Type B pancreatic cell (in vitro differentiated cells): ENCODE measurements at regions not wholly inside any gene's neighbourhood (a gene's known extent, or its start where the extent isn't known, plus 50 kb on each side); places are given as distances from the start of the nearest gene placed in this dataset.

ENCODE experiments used
- DNase-seq: peaks from one replicate; pipeline ENCODE4 v3.0.0; 2021; ENCODE audit warnings: mixed read lengths; ENCODE audit not compliant: unreplicated experiment; ENCODE audit errors: extremely low spot score
- H3K27ac Mint-ChIP-seq: 2 replicates; pipeline ENCODE4 v1.8.0; 2021; ENCODE audit warnings: mild to moderate bottlenecking, mixed read lengths
- H3K27me3 Mint-ChIP-seq: 2 replicates; pipeline ENCODE4 v1.8.0; 2021; ENCODE audit warnings: mixed read lengths
- H3K36me3 Mint-ChIP-seq: 2 replicates; pipeline ENCODE4 v1.8.0; 2021; ENCODE audit warnings: mixed read lengths
- H3K4me1 Mint-ChIP-seq: one replicate; pipeline ENCODE4 v1.8.0; 2021; ENCODE audit warnings: mixed read lengths; ENCODE audit not compliant: unreplicated experiment
- H3K4me3 Mint-ChIP-seq: 2 replicates; pipeline ENCODE4 v1.8.0; 2021; ENCODE audit warnings: mild to moderate bottlenecking, mixed read lengths
- H3K9me3 Mint-ChIP-seq: 2 replicates; pipeline ENCODE4 v1.8.0; 2021; ENCODE audit warnings: mixed read lengths
- TF ChIP-seq, protein P1 (sequence below): fragments of 200-600 bp; sonication (generic); conservative IDR thresholded peaks from 2 replicates; pipeline ENCODE4 v1.5.0; 2021; ENCODE audit warnings: antibody characterized with exemption, mild to moderate bottlenecking

DNA sequence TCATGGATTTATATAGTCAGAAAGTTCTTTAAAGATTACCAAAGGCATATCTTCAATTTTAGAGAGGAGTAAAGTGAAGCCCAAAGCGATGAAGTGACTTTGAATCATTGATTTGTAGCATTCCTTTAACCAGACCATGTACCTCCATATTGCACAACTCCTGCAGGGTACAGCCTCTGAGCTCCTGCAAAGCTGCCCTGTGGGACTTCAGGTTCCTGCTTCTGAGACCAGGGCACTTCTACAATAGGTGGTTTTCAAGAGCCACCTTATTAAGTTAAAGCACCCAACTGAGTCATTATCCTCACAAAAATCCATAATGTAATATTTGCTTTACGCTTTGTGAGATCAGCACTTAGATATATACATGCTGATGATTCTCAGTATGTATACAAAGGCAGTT, 270.7 kb upstream of the RGS17 start:
- Mint-ChIP-seq H3K27ac (no peak overlapping the region), H3K4me1 (peaks cover 8% of the 10 kb centered on the region), H3K36me3 (no peaks in the 10 kb centered on the region), H3K9me3 (no peaks in the 10 kb centered on the region), H3K27me3 (no peaks in the 10 kb centered on the region), H3K4me3 (no peak overlapping the region)
- DNase-seq, result no peak
- TF ChIP-seq, protein P1, sequence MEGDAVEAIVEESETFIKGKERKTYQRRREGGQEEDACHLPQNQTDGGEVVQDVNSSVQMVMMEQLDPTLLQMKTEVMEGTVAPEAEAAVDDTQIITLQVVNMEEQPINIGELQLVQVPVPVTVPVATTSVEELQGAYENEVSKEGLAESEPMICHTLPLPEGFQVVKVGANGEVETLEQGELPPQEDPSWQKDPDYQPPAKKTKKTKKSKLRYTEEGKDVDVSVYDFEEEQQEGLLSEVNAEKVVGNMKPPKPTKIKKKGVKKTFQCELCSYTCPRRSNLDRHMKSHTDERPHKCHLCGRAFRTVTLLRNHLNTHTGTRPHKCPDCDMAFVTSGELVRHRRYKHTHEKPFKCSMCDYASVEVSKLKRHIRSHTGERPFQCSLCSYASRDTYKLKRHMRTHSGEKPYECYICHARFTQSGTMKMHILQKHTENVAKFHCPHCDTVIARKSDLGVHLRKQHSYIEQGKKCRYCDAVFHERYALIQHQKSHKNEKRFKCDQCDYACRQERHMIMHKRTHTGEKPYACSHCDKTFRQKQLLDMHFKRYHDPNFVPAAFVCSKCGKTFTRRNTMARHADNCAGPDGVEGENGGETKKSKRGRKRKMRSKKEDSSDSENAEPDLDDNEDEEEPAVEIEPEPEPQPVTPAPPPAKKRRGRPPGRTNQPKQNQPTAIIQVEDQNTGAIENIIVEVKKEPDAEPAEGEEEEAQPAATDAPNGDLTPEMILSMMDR, result no peak

DNA sequence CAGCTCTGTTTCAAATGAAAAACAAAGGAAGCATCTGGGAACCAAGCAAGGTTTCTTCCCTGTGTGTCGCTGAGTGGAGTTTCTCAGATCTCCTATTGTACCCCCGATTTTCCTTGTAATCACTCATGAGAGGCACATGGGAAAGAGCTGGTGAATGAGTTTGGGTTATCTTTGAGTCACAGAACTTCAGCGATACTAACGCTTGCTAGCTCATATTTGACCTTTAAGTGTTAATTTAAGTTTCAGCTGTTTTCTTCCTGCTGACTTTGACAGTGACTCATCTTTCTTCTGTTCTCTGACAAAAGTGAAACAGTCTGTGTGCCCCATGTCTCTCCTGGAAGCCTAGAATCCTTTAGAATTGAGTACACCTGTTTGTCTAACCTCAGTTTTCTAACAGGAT, 261.1 kb upstream of the RGS17 start:
- H3K27me3 Mint-ChIP-seq, result no peaks in the 10 kb centered on the region
- no peak for DNase-seq
- H3K9me3 Mint-ChIP-seq, result no peaks in the 10 kb centered on the region
- no peaks in the 10 kb centered on the region for H3K36me3 Mint-ChIP-seq
- TF ChIP-seq, protein P1, result no peak
- no peak overlapping the region for H3K4me3 Mint-ChIP-seq
- H3K27ac Mint-ChIP-seq, result no peak overlapping the region
- no peaks in the 10 kb centered on the region for H3K4me1 Mint-ChIP-seq

DNA sequence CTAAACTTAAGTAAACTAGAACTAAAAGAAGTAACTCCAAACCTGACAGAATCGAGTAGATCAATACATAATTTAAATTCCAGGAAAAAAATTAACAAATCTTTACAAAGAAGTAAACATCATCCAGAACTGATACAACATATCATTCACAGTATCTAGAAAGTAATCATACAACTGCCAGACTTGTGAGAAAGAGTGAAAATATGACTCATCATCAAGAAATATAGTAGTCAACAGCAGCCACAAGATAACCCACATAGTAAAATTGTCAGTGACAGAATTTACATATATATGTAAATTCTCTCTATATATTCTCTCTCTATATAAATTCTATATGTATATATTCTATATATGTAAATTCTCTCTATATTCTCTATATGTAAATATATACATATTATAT, 242.8 kb upstream of the RGS17 start:
- no peak overlapping the region for H3K4me3 Mint-ChIP-seq
- no peak overlapping the region for H3K27ac Mint-ChIP-seq

DNA sequence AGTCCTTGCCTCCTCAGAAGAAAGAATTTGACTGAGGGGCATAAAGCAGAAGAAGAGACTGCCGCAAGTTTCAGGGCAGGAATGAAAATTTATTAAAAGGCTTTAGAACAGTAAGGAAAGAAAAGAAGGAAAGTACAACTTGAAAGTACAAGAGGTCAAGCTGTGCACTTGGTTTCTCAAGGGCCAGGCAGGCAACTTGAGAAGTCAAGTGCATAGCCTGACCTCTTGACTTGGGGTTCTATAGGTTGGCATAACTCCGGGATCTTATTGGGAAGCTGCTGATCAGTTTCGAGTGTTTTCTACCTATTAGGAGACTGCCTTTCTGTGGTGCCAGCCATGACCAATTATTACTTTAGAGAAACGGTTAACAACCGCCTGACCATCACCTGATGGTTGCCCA, 237.0 kb upstream of the RGS17 start:
- peaks cover 3% of the 10 kb centered on the region for H3K9me3 Mint-ChIP-seq
- no peaks in the 10 kb centered on the region for H3K4me1 Mint-ChIP-seq
- H3K36me3 Mint-ChIP-seq, result no peaks in the 10 kb centered on the region
- H3K4me3 Mint-ChIP-seq, result no peak overlapping the region
- TF ChIP-seq, protein P1, result no peak
- DNase-seq, result no peak
- no peaks in the 10 kb centered on the region for H3K27me3 Mint-ChIP-seq
- H3K27ac Mint-ChIP-seq, result no peak overlapping the region

More for the DNA sequence above, 242.8 kb upstream of the RGS17 start:
- H3K4me1 Mint-ChIP-seq, result no peaks in the 10 kb centered on the region
- TF ChIP-seq, protein P1, result no peak
- no peaks in the 10 kb centered on the region for H3K36me3 Mint-ChIP-seq
- DNase-seq, result no peak
- no peaks in the 10 kb centered on the region for H3K27me3 Mint-ChIP-seq
- no peaks in the 10 kb centered on the region for H3K9me3 Mint-ChIP-seq

DNA sequence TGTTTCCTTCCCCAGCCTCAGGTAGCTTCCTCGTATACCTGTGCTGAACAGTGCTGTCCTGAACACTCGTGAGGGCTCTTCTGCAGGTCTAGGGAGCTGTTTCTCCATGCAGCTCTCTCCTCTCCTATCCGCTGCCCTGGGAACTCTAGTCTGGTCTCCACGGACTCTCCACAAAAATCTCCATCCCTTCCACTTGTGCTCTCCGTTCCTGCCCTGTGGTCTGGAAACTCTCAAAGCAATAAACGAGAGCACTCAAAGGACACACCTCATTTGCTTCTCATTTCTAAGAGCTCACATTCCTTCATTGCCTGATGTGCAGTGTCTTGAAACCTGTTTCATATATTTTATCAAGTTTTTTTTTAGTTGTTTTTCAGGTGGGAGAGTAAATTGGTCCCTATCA, 235.9 kb upstream of the RGS17 start:
- no peak overlapping the region for H3K4me3 Mint-ChIP-seq
- no peaks in the 10 kb centered on the region for H3K27me3 Mint-ChIP-seq
- TF ChIP-seq, protein P1, result no peak
- peaks cover 5% of the 10 kb centered on the region for H3K9me3 Mint-ChIP-seq
- H3K36me3 Mint-ChIP-seq, result no peaks in the 10 kb centered on the region
- no peak for DNase-seq
- H3K4me1 Mint-ChIP-seq, result no peaks in the 10 kb centered on the region
- no peak overlapping the region for H3K27ac Mint-ChIP-seq

DNA sequence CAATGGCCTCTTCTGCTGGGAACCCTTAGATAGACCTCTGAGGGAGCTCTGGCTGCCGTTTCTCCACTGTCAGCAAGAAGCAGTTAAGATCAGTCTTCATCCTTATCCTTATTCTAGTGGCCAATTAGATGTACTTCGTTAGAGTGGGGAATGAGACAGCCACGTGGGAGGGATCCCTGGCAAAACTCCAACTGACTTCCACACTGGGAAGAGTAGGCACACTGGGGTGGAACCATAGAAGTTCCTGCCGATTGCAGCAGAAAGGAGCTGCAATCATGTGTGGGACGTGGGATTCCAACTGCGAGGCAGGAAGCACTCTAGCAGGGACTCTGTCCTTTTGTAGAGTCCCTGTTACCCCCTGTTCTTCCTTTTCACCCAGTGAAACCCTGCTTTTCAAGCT, 226.3 kb upstream of the RGS17 start:
- Mint-ChIP-seq H3K27me3 (no peaks in the 10 kb centered on the region), H3K4me1 (no peaks in the 10 kb centered on the region), H3K4me3 (no peak overlapping the region), H3K27ac (no peak overlapping the region), H3K36me3 (no peaks in the 10 kb centered on the region), H3K9me3 (peaks cover 4% of the 10 kb centered on the region)
- DNase-seq, result no peak
- TF ChIP-seq, protein P1, result no peak
